GM12878 (cell line): ENCODE measurements at regions not wholly inside any gene's neighbourhood (a gene's known extent, or its start where the extent isn't known, plus 50 kb on each side); places are given as distances from the start of the nearest gene placed in this dataset.

Experiments used
- ATAC-seq: fragments of 200-7000 bp; cut with Tn5 transposase; 3 replicates; pipeline ENCODE4 v1.9.1; 2020; ENCODE audit warnings: mild to moderate bottlenecking, moderate library complexity
- BruUV-seq: library from RNA; stranded (reverse); fragments of 400-500 nt; replicated peaks from 2 replicates; lab custom pipeline; 2021; lab: Mats Ljungman, UMichigan
- CTCF ChIA-PET: fragments of 300-600 bp; sonication (Branson Sonifier 250); formaldehyde crosslinking; extraction: SDS; loops from one replicate; lab custom pipeline; 2021; ENCODE audit warnings: inconsistent platforms; lab: Yijun Ruan, JAX
- POLR2A ChIA-PET: fragments of 350-600 bp; formaldehyde crosslinking; extraction: SDS; loops from one replicate; lab custom pipeline; 2021; ENCODE audit warnings: inconsistent platforms; lab: Charles Lee
- RAD21 ChIA-PET: fragments of 300-600 bp; sonication (Branson Sonifier 250); formaldehyde crosslinking; loops from one replicate; lab custom pipeline; 2023; ENCODE audit warnings: antibody characterized with exemption; ENCODE audit not compliant: unreplicated experiment; lab: Charles Lee
- SMC1A ChIA-PET: fragments of 300-600 bp; sonication (Branson Sonifier 250); formaldehyde crosslinking; loops from one replicate; lab custom pipeline; 2023; ENCODE audit not compliant: unreplicated experiment, uncharacterized antibody; lab: Charles Lee
- DNase-seq: peaks from one replicate; pipeline ENCODE4 v3.0.0-alpha.2; 2011; ENCODE audit warnings: low read depth, low spot score
- FAIRE-seq: peaks from 3 replicates; lab custom pipeline; 2011; peaks lifted over from hg19 to GRCh38; lab: Jason Lieb, UNC
- H2AFZ ChIP-seq: 2 replicates; pipeline ENCODE4 v1.6.0; 2011; ENCODE audit warnings: low read depth, low read length, control low read depth; ENCODE audit not compliant: control insufficient read depth
- H3K27ac ChIP-seq: 2 replicates; pipeline ENCODE4 v1.5.1; 2011; ENCODE audit warnings: control low read depth; ENCODE audit not compliant: control insufficient read depth, insufficient read depth
- H3K27me3 ChIP-seq, 2 experiments: replicated peaks in 1 of 2; 2 replicates each; pipeline versions ENCODE4 v1.6.0 to v1.6.1; 2011; ENCODE audit warnings: low read length in 1 of 2; ENCODE audit not compliant: control insufficient read depth in 2 of 2, insufficient read depth in 2 of 2
- H3K36me3 ChIP-seq, 2 experiments: 2 replicates each; pipeline ENCODE4 v1.5.1; 2011; ENCODE audit warnings: low read length in 1 of 2; ENCODE audit not compliant: control insufficient read depth in 2 of 2, insufficient read depth in 2 of 2
- H3K4me1 ChIP-seq: 2 replicates; pipeline ENCODE4 v1.6.1; 2011; ENCODE audit warnings: mild to moderate bottlenecking, low read length, moderate library complexity, mixed read lengths; ENCODE audit not compliant: control insufficient read depth, insufficient read depth
- H3K4me2 ChIP-seq: 2 replicates; pipeline ENCODE4 v1.6.0; 2011; ENCODE audit warnings: control low read depth; ENCODE audit not compliant: control insufficient read depth, insufficient read depth
- H3K4me3 ChIP-seq: fragments of 200-600 bp; sonication (generic); 2 replicates; pipeline ENCODE4 v1.5.1; 2016
- H3K79me2 ChIP-seq: 2 replicates; pipeline ENCODE4 v1.6.0; 2011; ENCODE audit warnings: low read length; ENCODE audit not compliant: control insufficient read depth, insufficient read depth
- H3K9ac ChIP-seq: 2 replicates; pipeline ENCODE4 v1.8.0; 2011; ENCODE audit warnings: low read length, control low read depth, mixed read lengths; ENCODE audit not compliant: control insufficient read depth, insufficient read depth
- H3K9me3 ChIP-seq: replicated peaks from 3 replicates; pipeline ENCODE4 v1.5.1; 2011; ENCODE audit warnings: mild to moderate bottlenecking, low read length; ENCODE audit not compliant: control insufficient read depth, insufficient read depth
- H4K20me1 ChIP-seq: 2 replicates; pipeline ENCODE4 v1.6.0; 2011; ENCODE audit not compliant: control insufficient read depth, insufficient read depth
- EP300 ChIP-seq, 2 experiments: fragments of 150-350 bp in 1 of 2; IDR thresholded peaks; 2 replicates each; pipeline ENCODE4 v1.6.1; 2011 to 2012; ENCODE audit warnings: low read depth in 2 of 2, low read length in 2 of 2, borderline replicate concordance in 1 of 2, improper control_type of control experiment in 1 of 2, inconsistent platforms in 1 of 2; ENCODE audit not compliant: control insufficient read depth in 1 of 2
- MEF2B ChIP-seq: fragments of 450-650 bp; IDR thresholded peaks from 2 replicates; pipeline ENCODE4 v1.6.1; 2018; ENCODE audit warnings: mild to moderate bottlenecking, moderate library complexity; ENCODE audit not compliant: partially characterized antibody, poor library complexity, severe bottlenecking
- RAD51 ChIP-seq: fragments of 450-650 bp; IDR thresholded peaks from 2 replicates; pipeline ENCODE4 v1.6.1; 2016; ENCODE audit warnings: moderate library complexity, mild to moderate bottlenecking, inconsistent platforms
- TAF1 ChIP-seq: IDR thresholded peaks from 2 replicates; pipeline ENCODE4 v1.6.1; 2011; ENCODE audit warnings: mild to moderate bottlenecking, low read depth, low read length, borderline replicate concordance
- ZNF207 ChIP-seq: fragments of 450-650 bp; IDR thresholded peaks from 2 replicates; pipeline ENCODE4 v1.6.1; 2014; ENCODE audit warnings: antibody characterized with exemption, mild to moderate bottlenecking, borderline replicate concordance
- WGBS: methylation state at CpG from one replicate; pipeline ENCODE4 v1.1.6; 2016; ENCODE audit warnings: low lambda C conversion rate; ENCODE audit not compliant: insufficient replicate concordance, insufficient coverage; ENCODE audit errors: missing lambda C conversion rate; 5-methylcytosine and 5-hydroxymethylcytosine counted together
- in situ Hi-C: fragments of 300-500 bp; cut with MboI; formaldehyde crosslinking; loops from 9 replicates; pipeline ENCODE4 v1.14.3; 2018; ENCODE audit warnings: mixed read lengths
- intact Hi-C: fragments of 100-400 bp; cut with micrococcal nuclease; formaldehyde crosslinking; loops from one replicate; pipeline ENCODE4 v1.14.2; 2022; ENCODE audit not compliant: unreplicated experiment
- TF ChIP-seq, protein P1 (sequence below): fragments of 450-650 bp; IDR thresholded peaks from 2 replicates; pipeline ENCODE4 v1.6.1; 2017; ENCODE audit warnings: mild to moderate bottlenecking, moderate library complexity
- TF ChIP-seq, protein P2 (sequence below): IDR thresholded peaks from 2 replicates; pipeline ENCODE4 v1.6.1; 2012; ENCODE audit warnings: low read length, inconsistent platforms

DNA sequence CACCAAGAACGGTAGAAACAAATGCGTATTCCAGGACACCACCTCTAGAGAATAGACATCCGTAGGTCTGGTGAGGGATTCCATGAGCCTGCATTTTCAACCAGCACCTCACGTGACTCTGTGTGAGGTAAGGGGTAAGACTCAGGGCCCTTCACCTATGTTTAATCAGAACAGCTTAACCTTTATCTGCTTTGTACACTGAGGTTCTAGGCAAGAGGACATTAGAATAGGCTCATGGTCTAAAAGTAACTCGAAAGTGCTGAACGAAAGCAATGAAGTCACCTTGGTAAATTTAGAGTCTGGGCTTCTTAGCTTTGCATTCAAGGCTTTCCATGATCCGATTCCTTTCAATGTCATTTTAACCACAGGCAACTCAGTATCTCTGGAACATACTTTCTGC is 270.5 kb upstream of the CADM1 start:
- RAD21 ChIA-PET: no interaction called here
- no peaks in the 10 kb centered on the region for H3K4me1 ChIP-seq
- no peak overlapping the region for H2AFZ ChIP-seq
- H3K79me2 ChIP-seq: no peaks in the 10 kb centered on the region
- no peak overlapping the region for H3K27ac ChIP-seq
- H3K36me3 ChIP-seq: no peaks in the 10 kb centered on the region
- POLR2A ChIA-PET: no interaction called here
- H3K4me3 ChIP-seq: no peak overlapping the region
- WGBS: 58% methylated on average over 7 of the region's 7 CpGs
- no peak overlapping the region for H3K4me2 ChIP-seq
- SMC1A ChIA-PET: no interaction called here
- no peak for FAIRE-seq
- no peaks in the 10 kb centered on the region for H4K20me1 ChIP-seq
- in situ Hi-C loops (no loop called here), intact Hi-C loops (no loop called here)
- no peak for DNase-seq
- H3K9ac ChIP-seq: no peak overlapping the region
- no peak for TF ChIP-seq ZNF207
- no peak for TF ChIP-seq MEF2B
- no peak for TF ChIP-seq EP300 (IDR thresholded peaks at IDR 0.05; ENCODE audit: borderline replicate concordance in 1 of 2, control insufficient read depth in 1 of 2, low read depth in 2 of 2, low read length in 2 of 2)
- no peak for TF ChIP-seq RAD51
- TF ChIP-seq, protein P1, sequence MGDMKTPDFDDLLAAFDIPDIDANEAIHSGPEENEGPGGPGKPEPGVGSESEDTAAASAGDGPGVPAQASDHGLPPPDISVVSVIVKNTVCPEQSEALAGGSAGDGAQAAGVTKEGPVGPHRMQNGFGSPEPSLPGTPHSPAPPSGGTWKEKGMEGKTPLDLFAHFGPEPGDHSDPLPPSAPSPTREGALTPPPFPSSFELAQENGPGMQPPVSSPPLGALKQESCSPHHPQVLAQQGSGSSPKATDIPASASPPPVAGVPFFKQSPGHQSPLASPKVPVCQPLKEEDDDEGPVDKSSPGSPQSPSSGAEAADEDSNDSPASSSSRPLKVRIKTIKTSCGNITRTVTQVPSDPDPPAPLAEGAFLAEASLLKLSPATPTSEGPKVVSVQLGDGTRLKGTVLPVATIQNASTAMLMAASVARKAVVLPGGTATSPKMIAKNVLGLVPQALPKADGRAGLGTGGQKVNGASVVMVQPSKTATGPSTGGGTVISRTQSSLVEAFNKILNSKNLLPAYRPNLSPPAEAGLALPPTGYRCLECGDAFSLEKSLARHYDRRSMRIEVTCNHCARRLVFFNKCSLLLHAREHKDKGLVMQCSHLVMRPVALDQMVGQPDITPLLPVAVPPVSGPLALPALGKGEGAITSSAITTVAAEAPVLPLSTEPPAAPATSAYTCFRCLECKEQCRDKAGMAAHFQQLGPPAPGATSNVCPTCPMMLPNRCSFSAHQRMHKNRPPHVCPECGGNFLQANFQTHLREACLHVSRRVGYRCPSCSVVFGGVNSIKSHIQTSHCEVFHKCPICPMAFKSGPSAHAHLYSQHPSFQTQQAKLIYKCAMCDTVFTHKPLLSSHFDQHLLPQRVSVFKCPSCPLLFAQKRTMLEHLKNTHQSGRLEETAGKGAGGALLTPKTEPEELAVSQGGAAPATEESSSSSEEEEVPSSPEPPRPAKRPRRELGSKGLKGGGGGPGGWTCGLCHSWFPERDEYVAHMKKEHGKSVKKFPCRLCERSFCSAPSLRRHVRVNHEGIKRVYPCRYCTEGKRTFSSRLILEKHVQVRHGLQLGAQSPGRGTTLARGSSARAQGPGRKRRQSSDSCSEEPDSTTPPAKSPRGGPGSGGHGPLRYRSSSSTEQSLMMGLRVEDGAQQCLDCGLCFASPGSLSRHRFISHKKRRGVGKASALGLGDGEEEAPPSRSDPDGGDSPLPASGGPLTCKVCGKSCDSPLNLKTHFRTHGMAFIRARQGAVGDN: no peak
- no peak for TF ChIP-seq TAF1
- TF ChIP-seq, protein P2, sequence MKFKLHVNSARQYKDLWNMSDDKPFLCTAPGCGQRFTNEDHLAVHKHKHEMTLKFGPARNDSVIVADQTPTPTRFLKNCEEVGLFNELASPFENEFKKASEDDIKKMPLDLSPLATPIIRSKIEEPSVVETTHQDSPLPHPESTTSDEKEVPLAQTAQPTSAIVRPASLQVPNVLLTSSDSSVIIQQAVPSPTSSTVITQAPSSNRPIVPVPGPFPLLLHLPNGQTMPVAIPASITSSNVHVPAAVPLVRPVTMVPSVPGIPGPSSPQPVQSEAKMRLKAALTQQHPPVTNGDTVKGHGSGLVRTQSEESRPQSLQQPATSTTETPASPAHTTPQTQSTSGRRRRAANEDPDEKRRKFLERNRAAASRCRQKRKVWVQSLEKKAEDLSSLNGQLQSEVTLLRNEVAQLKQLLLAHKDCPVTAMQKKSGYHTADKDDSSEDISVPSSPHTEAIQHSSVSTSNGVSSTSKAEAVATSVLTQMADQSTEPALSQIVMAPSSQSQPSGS: no peak
- no peaks in the 10 kb centered on the region; the same call in 2 of the 3 replicates for H3K9me3 ChIP-seq
- CTCF ChIA-PET: no interaction called here
- no peaks in the 10 kb centered on the region for H3K27me3 ChIP-seq
- BruUV-seq: no TSS peak
- no peak for ATAC-seq
